ENCODE measurements at regions not wholly inside any gene's neighbourhood (a gene's known extent, or its start where the extent isn't known, plus 50 kb on each side); places are given as distances from the start of the nearest gene placed in this dataset.
"Not testable (repeated sequence)": the region's sequence is repeated elsewhere in the genome, so short reads cannot be mapped to it uniquely, and the experiment has no call there.

DNA sequence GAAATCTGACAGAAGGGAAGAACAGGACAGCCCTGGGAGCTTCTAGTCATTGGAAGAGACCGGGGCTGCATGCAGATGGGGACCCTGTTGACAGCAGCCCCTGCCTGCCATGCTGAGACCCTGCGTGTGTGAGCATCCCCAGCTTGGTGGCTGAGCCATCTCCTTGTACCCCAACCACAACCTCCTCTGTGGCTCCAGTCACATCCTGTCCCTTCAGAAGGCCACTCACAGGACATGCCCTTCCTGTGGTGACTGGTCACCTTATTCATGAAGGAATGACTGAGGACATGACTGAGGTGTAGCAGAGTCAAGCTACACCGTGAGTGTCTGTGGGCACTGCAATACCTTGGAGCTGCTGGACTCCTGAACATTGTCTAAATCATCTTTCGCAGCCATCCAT is 141.8 kb upstream of the ERRFI1 start:
- no peak for DNase-seq

DNA sequence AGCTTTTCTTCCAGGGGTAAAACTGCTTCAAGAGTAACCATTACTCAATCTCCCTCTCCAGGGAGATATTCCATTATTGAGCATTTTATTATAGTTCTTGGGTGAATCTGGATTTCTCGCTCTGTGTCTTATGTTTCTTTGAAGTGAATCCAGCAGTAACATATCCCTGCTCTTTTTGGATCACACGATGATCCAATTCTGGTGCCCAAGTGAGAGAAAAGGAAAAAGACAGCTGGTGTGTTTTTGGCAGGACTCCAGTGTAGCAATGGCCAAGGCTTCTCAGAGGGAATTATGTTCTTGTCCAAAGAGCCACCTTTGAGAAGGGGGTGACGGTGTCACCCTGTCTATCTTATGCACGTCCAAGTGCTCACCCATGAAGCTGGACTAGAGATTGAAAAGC is 140.3 kb upstream of the ERRFI1 start:
- no peak for DNase-seq

DNA sequence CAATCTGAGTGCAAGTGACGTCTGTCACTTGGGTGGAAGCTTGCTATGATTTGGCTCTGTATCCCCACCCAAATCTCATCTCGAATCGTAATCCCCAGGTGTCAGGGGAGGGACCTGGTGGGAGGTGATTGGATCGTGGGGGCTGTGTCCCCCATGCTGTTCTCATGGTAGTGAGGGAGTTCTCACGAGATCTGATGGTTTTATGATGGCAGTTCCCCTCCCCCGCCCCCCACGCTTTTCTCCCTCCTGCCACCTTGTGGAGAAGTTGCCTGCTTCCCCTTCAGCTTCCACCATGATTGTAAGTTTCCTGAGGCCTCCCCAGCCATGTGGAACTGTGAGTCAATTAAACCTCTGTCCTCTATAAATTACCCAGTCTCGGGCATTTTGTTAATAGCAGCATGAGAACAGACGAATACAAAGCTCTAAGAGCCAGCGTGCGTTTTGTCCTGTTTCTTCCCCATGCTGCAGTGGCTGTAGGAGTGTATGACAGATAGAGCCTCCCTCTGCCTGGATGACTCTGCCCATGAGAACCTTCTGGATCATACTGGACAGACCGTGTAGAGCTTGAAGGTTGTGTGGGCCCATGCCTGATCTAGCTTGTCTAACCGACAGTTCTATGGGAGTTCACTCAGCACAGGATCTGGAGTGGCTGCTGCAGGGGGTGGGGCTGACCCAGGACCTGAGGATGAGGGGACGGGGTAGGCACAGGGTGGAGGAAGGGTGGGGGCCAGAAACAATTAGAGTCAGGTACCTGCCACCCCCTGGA is 139.7 kb upstream of the ERRFI1 start:
- no peak for DNase-seq

GRCh38 chr1:8164670-8165069 is 138.6 kb upstream of the ERRFI1 start:
- no peak for DNase-seq

GRCh38 chr1:8163039-8163438 is 136.9 kb upstream of the ERRFI1 start:
- DNase-seq = no peak

DNA sequence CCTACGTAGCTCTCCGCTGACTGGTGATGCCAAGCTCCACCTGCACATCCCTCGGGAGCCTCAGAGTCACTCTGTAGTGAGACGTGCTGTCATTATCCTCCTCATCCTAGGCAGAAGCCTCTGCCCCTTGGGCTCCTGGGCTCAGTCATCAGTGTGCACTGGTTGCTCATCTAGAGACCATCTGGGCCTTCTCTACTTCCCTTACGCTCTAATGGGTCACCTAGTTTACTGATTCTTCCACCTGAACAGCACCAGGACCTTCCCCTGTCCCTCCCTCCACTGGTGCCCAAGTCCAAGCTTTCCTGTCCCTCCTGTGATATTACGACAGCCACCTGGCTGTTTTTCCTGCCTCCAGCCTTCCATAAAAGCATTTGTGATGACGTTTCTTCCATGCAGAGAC is 136.1 kb upstream of the ERRFI1 start:
- DNase-seq = no peak

GRCh38 chr1:8161546-8162105 is 135.5 kb upstream of the ERRFI1 start:
- DNase-seq = no peak

DNA sequence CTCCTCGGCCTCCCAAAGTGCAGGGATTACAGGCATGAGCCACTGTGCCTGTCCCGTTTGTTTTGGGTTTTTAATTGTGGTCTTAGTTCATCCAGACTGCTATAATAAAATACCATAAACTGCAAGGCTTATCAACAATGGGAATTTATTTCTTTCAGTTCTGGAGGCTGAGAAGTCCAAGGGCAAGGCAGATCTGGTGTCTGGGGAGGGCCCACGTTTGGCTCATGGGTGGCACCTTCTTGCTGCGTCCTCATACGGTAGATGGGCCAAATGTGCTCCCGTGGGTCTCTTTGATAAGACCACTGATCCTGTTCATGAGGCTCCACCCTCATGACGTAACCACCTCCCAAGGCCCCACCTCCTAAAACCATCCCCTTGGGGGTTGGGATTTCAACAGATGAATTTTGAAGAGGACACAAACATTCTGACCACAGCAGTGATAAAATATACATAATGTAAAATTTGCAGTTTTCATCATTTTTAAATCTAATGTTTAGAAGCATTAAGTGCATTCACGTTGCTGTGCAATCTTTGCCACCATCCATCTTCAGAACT is 133.4 kb upstream of the ERRFI1 start:
- no peak for DNase-seq

DNA sequence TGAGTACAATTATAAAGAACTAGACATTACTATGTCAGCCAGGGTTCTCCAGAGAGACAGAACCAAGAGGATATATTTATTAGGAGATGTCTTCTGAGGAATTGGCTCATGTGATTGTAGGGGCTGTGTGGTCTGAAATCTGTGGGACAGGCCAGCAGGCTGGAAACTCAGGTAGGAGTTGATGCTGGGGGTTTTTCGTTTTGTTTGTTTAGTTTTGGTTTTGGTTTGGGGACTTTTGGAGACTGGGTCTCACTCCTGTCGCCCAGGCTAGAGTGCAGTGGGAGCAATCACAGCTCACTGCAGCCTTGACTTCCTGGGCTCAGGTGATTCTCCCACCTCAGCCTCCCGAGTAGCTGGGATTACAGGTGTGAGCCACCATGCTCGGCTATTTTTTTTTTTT is 132.9 kb upstream of the ERRFI1 start:
- DNase-seq = no peak

DNA sequence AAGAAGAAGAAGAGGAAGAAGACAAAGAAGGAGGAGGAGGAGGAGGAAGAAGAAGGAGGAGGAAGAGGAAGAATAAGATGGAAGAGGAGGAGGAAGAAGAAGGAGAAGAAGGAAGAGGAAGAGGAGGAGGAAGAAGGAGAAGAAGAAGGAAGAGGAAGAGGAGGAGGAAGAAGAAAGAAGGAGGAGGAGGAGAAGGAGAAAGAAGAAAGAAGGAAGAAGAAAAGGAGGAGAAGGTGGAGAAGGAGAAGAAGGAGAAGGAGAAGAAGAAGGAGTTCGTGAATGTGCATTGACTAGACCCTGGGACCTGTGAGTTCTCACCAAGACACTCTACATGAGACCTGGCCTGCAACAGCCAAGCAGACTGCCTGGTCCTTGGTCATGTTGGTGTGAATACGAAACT is 131.7 kb upstream of the ERRFI1 start:
- no peak for DNase-seq

GRCh38 chr1:8155528-8156186 is 129.5 kb upstream of the ERRFI1 start:
- peak; percentile 28 for DNase-seq

- DNase-seq = peak; percentile 93
Measured at GRCh38 chr1:8154621-8155052, 128.5 kb upstream of the ERRFI1 start.

DNA sequence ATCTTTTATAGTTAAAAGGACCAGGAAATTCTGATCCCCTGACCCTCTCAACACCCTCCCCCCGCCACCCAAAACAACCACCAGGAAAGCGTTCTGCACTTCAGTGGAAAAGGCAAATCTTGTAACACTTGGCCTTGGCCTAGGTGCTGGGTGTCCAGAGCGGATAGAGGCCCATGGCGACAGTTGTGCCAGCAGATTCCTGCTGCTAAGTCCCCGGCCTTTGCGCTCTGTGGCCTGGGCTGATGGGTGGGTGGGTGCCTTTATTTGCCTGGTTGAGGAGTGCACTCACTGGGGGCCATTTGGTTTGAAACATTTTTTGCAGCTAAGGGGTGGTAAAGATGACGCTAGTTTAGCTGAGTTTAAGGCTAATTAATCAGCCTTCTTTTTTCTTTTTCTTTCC is 127.9 kb upstream of the ERRFI1 start:
- no peak for DNase-seq

- no peak for DNase-seq
Measured at GRCh38 chr1:8152731-8153702, 126.9 kb upstream of the ERRFI1 start.

DNA sequence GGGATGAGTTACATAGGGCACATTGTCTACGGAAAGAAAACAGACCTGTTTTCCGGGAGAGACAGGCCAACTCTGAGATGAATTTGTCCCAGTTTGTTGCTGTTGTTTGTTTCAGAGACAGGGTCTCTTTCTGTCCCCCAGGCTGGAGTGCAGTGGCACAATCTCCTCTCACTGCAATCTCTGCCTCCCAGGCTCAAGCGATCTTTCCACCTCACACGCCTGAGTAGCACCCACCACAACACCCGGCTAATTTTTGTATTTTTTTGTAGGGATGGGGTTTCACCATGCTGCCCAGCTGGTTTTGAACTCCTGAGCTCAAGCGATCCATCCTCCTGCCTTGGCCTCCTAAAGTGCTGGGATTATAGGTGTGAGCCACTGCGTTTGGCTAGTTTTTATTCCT is 125.5 kb upstream of the ERRFI1 start:
- DNase-seq = no peak

GRCh38 chr1:8149756-8150155 is 123.6 kb upstream of the ERRFI1 start:
- not testable (repeated sequence) for DNase-seq

DNA sequence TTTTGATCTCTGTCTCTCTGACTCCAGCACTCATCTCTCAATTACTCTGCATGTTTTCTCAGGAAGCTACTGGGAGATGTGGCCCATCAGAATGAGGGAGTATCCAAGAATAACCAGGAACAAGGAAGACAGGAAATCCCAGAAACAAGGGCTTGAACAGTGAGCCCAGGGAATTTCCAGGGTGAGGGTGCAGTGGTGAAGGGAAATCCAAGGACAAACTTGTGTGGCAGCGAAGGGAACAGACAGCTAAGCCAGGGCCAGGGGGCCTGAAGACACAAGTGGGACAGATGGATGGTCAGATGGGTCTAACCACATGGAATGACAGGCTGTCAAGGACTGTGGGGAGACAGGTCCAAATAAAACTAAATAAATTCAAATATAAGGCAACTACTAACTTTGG is 121.8 kb upstream of the ERRFI1 start:
- DNase-seq = peak; percentile 39

DNA sequence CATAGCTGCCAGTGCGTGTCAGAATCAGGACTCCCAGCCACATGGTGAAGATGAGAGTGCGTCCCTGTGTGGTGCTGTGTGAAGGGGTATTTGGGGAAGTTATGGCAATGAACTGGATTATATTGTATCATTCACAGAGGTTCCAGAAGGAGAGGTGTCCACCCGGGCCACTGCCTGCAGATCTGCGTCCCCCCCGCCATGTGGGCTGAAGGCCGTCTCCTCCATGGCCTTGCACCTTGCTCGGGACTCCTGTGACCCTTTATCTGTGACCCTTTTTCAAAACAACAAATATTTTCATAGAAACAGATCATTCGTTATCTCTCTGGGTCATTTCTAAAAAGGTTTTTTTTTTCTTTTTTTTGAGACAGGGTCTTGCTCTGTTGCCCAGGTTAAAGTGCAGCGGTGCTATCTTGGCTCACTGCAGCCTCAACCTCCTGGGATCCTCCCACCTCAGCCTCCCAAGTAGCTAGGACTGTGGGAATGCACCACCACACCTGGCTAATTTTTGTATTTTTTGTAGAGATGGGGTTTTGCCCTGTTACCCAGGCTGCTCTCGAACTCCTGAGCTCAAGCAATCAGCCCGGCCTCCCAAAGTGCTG is 120.2 kb upstream of the ERRFI1 start:
- no peak for DNase-seq

GRCh38 chr1:8145545-8146202 is 119.6 kb upstream of the ERRFI1 start:
- DNase-seq = no peak

- DNase-seq = no peak
Measured at GRCh38 chr1:8144323-8144722, 118.2 kb upstream of the ERRFI1 start.

GRCh38 chr1:8142955-8143629 is 117.0 kb upstream of the ERRFI1 start:
- peak; percentile 78 for DNase-seq

All from NCI-H226 (cell line).